Retinal pigment epithelial cell (primary cell): ENCODE measurements at regions not wholly inside any gene's neighbourhood (a gene's known extent, or its start where the extent isn't known, plus 50 kb on each side); places are given as distances from the start of the nearest gene placed in this dataset.
A peak's percentile ranks its signal among the peaks of the same experiment; 100 is the strongest.

Experiments
- DNase-seq: peaks from one replicate; pipeline ENCODE4 v3.0.0-alpha.2; 2010; ENCODE audit warnings: low read depth
- H3K4me3 ChIP-seq: 2 replicates; pipeline ENCODE4 v1.5.1; 2011; ENCODE audit warnings: mild to moderate bottlenecking, low read length, control low read depth, moderate library complexity
- CTCF ChIP-seq: conservative IDR thresholded peaks from 2 replicates; pipeline ENCODE4 v1.5.1; 2011; ENCODE audit warnings: low read depth, low read length, control low read depth, inconsistent platforms

GRCh38 chr21:43343095-43343991 lies 83.6 kb downstream of the SIK1 start:
- DNase-seq = peak; percentile 87
- no peak overlapping the region for H3K4me3 ChIP-seq
- no peak for TF ChIP-seq CTCF

- H3K4me3 ChIP-seq = no peak overlapping the region
- no peak for TF ChIP-seq CTCF
- DNase-seq = no peak
Observed at GRCh38 chr21:43342301-43342881, 84.5 kb downstream of the SIK1 start.

GRCh38 chr21:43341378-43342161 lies 85.4 kb downstream of the SIK1 start:
- no peak overlapping the region for H3K4me3 ChIP-seq
- TF ChIP-seq CTCF = no peak
- DNase-seq = peak; percentile 85

GRCh38 chr21:43340491-43341377 lies 86.2 kb downstream of the SIK1 start:
- DNase-seq = peak; percentile 89
- TF ChIP-seq CTCF = no peak
- H3K4me3 ChIP-seq = no peak overlapping the region

GRCh38 chr21:43339668-43340067 lies 87.3 kb downstream of the SIK1 start:
- DNase-seq = no peak
- H3K4me3 ChIP-seq = no peak overlapping the region
- no peak for TF ChIP-seq CTCF

- DNase-seq = no peak
- H3K4me3 ChIP-seq = no peak overlapping the region
- no peak for TF ChIP-seq CTCF
Observed at GRCh38 chr21:43338951-43339350, 88.0 kb downstream of the SIK1 start.
